HEK293T (cell line): ENCODE measurements at regions not wholly inside any gene's neighbourhood (a gene's known extent, or its start where the extent isn't known, plus 50 kb on each side); places are given as distances from the start of the nearest gene placed in this dataset.

Source experiments
- ARNT ChIP-seq: fragments of 450-650 bp; IDR thresholded peaks from 2 replicates; pipeline ENCODE4 v1.6.1; 2017; ENCODE audit warnings: mild to moderate bottlenecking
- BHLHE40 ChIP-seq: fragments of 450-650 bp; IDR thresholded peaks from 2 replicates; pipeline ENCODE4 v1.6.1; 2016; ENCODE audit warnings: mild to moderate bottlenecking, moderate library complexity, borderline replicate concordance
- ELF4 ChIP-seq: fragments of 450-650 bp; IDR thresholded peaks from 2 replicates; pipeline ENCODE4 v1.6.1; 2017; ENCODE audit warnings: antibody characterized with exemption
- FOXA1 ChIP-seq: fragments of 450-650 bp; IDR thresholded peaks from 2 replicates; pipeline ENCODE4 v1.6.1; 2016; ENCODE audit warnings: mild to moderate bottlenecking
- FOXK2 ChIP-seq: fragments of 450-650 bp; IDR thresholded peaks from 2 replicates; pipeline ENCODE4 v1.6.1; 2016; ENCODE audit warnings: mild to moderate bottlenecking
- FOXM1 ChIP-seq: fragments of 450-650 bp; IDR thresholded peaks from 2 replicates; pipeline ENCODE4 v1.6.1; 2017; ENCODE audit warnings: mild to moderate bottlenecking, borderline replicate concordance
- LEF1 ChIP-seq: fragments of 450-650 bp; IDR thresholded peaks from 2 replicates; pipeline ENCODE4 v1.6.1; 2017; ENCODE audit warnings: mild to moderate bottlenecking, borderline replicate concordance
- NFRKB ChIP-seq: fragments of 450-650 bp; IDR thresholded peaks from 2 replicates; pipeline ENCODE4 v1.6.1; 2016; ENCODE audit warnings: mild to moderate bottlenecking, moderate library complexity
- SP1 ChIP-seq: fragments of 450-650 bp; IDR thresholded peaks from 2 replicates; pipeline ENCODE4 v1.6.1; 2017
- SUZ12 ChIP-seq: fragments of 450-650 bp; IDR thresholded peaks from 2 replicates; pipeline ENCODE4 v1.6.1; 2016; ENCODE audit warnings: mild to moderate bottlenecking
- ZNF384 ChIP-seq: fragments of 450-650 bp; IDR thresholded peaks from 2 replicates; pipeline ENCODE4 v1.6.1; 2016
- TF ChIP-seq, protein P1 (sequence below): fragments of 450-650 bp; IDR thresholded peaks from 2 replicates; pipeline ENCODE4 v1.6.1; 2016

DNA sequence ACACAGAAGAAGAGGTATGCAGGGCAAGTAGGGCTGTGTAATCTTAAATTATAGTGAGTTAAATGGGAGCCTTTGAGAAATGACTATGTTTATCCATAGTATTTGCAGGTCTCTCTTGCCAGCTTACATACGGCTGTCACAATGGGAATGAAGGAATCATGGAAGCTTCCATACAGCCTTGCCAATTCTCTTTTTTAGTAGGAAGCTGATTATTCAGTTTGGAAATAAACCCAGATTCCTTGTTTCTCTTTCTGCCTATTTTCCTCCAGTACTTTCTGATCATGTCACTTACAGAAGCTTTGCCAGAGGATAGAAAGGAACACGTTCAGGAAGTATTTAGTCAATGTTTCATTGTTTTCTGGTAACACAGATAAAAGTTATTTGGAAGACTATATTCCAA, 217.4 kb upstream of the DIO2 start:
- no peak for TF ChIP-seq SUZ12
- TF ChIP-seq ARNT: no peak
- no peak for TF ChIP-seq SP1
- TF ChIP-seq NFRKB: no peak
- TF ChIP-seq FOXK2: no peak
- TF ChIP-seq LEF1: no peak
- TF ChIP-seq ZNF384: no peak
- TF ChIP-seq FOXM1: no peak
- TF ChIP-seq ELF4: no peak
- TF ChIP-seq FOXA1: no peak
- no peak for TF ChIP-seq BHLHE40
- TF ChIP-seq, protein P1, sequence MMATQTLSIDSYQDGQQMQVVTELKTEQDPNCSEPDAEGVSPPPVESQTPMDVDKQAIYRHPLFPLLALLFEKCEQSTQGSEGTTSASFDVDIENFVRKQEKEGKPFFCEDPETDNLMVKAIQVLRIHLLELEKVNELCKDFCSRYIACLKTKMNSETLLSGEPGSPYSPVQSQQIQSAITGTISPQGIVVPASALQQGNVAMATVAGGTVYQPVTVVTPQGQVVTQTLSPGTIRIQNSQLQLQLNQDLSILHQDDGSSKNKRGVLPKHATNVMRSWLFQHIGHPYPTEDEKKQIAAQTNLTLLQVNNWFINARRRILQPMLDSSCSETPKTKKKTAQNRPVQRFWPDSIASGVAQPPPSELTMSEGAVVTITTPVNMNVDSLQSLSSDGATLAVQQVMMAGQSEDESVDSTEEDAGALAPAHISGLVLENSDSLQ: no peak
